GM12878 (cell line): ENCODE measurements at regions not wholly inside any gene's neighbourhood (a gene's known extent, or its start where the extent isn't known, plus 50 kb on each side); places are given as distances from the start of the nearest gene placed in this dataset.

ENCODE experiments used
- BMI1 ChIP-seq: fragments of 450-650 bp; IDR thresholded peaks from 2 replicates; pipeline ENCODE4 v1.6.1; 2016; ENCODE audit warnings: mild to moderate bottlenecking, moderate library complexity, borderline replicate concordance
- DPF2 ChIP-seq: fragments of 450-650 bp; IDR thresholded peaks from 2 replicates; pipeline ENCODE4 v1.6.1; 2017; ENCODE audit warnings: mild to moderate bottlenecking
- HDAC2 ChIP-seq: fragments of 200-600 bp; sonication (generic); IDR thresholded peaks from 2 replicates; pipeline ENCODE4 v1.6.1; 2017
- NR2C1 ChIP-seq: fragments of 450-650 bp; IDR thresholded peaks from 2 replicates; pipeline ENCODE4 v1.6.1; 2017; ENCODE audit warnings: antibody characterized with exemption, mild to moderate bottlenecking, moderate library complexity
- RB1 ChIP-seq: fragments of 450-650 bp; formaldehyde crosslinking; IDR thresholded peaks from 2 replicates; pipeline ENCODE4 v1.6.1; 2017; ENCODE audit warnings: mild to moderate bottlenecking, borderline replicate concordance
- RBBP5 ChIP-seq: fragments of 200-600 bp; sonication (generic); conservative IDR thresholded peaks from 2 replicates; pipeline ENCODE4 v1.6.1; 2016
- SKIL ChIP-seq: fragments of 450-650 bp; IDR thresholded peaks from 2 replicates; pipeline ENCODE4 v1.6.1; 2017; ENCODE audit warnings: mild to moderate bottlenecking, low read depth, inconsistent platforms; ENCODE audit not compliant: poor library complexity, severe bottlenecking
- SMARCA5 ChIP-seq: fragments of 450-650 bp; IDR thresholded peaks from 2 replicates; pipeline ENCODE4 v1.6.1; 2017; ENCODE audit warnings: mild to moderate bottlenecking
- SPI1 ChIP-seq: IDR thresholded peaks from 2 replicates; pipeline ENCODE4 v1.6.1; 2011; ENCODE audit warnings: low read depth, mild to moderate bottlenecking, low read length, moderate library complexity, borderline replicate concordance; ENCODE audit not compliant: insufficient read depth
- TBL1XR1 ChIP-seq: IDR thresholded peaks from 2 replicates; pipeline ENCODE4 v1.6.1; 2012; ENCODE audit warnings: low read depth, low read length, improper control_type of control experiment
- WRNIP1 ChIP-seq: IDR thresholded peaks from 2 replicates; pipeline ENCODE4 v1.6.1; 2011; ENCODE audit warnings: low read depth, low read length, improper control_type of control experiment, borderline replicate concordance
- YBX1 ChIP-seq: fragments of 450-650 bp; IDR thresholded peaks from 2 replicates; pipeline ENCODE4 v1.6.1; 2016; ENCODE audit warnings: antibody characterized with exemption
- ZBTB40 ChIP-seq: fragments of 450-650 bp; IDR thresholded peaks from 2 replicates; pipeline ENCODE4 v1.6.1; 2016; ENCODE audit warnings: mild to moderate bottlenecking, moderate library complexity, borderline replicate concordance
- ZNF207 ChIP-seq: fragments of 450-650 bp; IDR thresholded peaks from 2 replicates; pipeline ENCODE4 v1.6.1; 2014; ENCODE audit warnings: antibody characterized with exemption, mild to moderate bottlenecking, borderline replicate concordance
- ZNF24 ChIP-seq: fragments of 450-650 bp; IDR thresholded peaks from 2 replicates; pipeline ENCODE4 v1.6.1; 2017; ENCODE audit warnings: antibody characterized with exemption, mild to moderate bottlenecking
- ZNF592 ChIP-seq: fragments of 450-650 bp; IDR thresholded peaks from 2 replicates; pipeline ENCODE4 v1.6.1; 2017; ENCODE audit warnings: mild to moderate bottlenecking, moderate library complexity
- ZNF622 ChIP-seq: fragments of 450-650 bp; IDR thresholded peaks from 2 replicates; pipeline ENCODE4 v1.6.1; 2017; ENCODE audit warnings: mild to moderate bottlenecking, inconsistent platforms
- TF ChIP-seq, protein P1 (sequence below): fragments of 450-650 bp; conservative IDR thresholded peaks from 2 replicates; pipeline ENCODE4 v1.6.1; 2017; ENCODE audit warnings: mild to moderate bottlenecking, moderate library complexity

GRCh38 chr5:2038321-2039179 is 155.8 kb upstream of the IRX4 start (continued):
- TF ChIP-seq, protein P1, sequence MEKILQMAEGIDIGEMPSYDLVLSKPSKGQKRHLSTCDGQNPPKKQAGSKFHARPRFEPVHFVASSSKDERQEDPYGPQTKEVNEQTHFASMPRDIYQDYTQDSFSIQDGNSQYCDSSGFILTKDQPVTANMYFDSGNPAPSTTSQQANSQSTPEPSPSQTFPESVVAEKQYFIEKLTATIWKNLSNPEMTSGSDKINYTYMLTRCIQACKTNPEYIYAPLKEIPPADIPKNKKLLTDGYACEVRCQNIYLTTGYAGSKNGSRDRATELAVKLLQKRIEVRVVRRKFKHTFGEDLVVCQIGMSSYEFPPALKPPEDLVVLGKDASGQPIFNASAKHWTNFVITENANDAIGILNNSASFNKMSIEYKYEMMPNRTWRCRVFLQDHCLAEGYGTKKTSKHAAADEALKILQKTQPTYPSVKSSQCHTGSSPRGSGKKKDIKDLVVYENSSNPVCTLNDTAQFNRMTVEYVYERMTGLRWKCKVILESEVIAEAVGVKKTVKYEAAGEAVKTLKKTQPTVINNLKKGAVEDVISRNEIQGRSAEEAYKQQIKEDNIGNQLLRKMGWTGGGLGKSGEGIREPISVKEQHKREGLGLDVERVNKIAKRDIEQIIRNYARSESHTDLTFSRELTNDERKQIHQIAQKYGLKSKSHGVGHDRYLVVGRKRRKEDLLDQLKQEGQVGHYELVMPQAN = no peak
- TF ChIP-seq BMI1 = no peak
- no peak for TF ChIP-seq WRNIP1
- no peak for TF ChIP-seq HDAC2
- 0 out of 2 replicates have a peak, but pooled peaks have one; percentile 35 for TF ChIP-seq ZNF207
- peak; percentile 59; the same call in 1 of the 2 replicates for TF ChIP-seq RB1
- no peak for TF ChIP-seq ZBTB40
- TF ChIP-seq SMARCA5 = peak; percentile 95; the same call in 1 of the 2 replicates
- TF ChIP-seq ZNF592 = peak; percentile 68; the same call in 1 of the 2 replicates
- no peak for TF ChIP-seq SPI1
- no peak for TF ChIP-seq SKIL
- TF ChIP-seq NR2C1 = no peak
- no peak for TF ChIP-seq TBL1XR1
- TF ChIP-seq DPF2 = peak; percentile 56; the same call in 1 of the 2 replicates
- peak; percentile 23; the same call in 1 of the 2 replicates for TF ChIP-seq ZNF24
- TF ChIP-seq YBX1 = no peak
- TF ChIP-seq RBBP5 = no peak
- TF ChIP-seq ZNF622 = no peak
